RWPE2 (cell line): ENCODE measurements at regions not wholly inside any gene's neighbourhood (a gene's known extent, or its start where the extent isn't known, plus 50 kb on each side); places are given as distances from the start of the nearest gene placed in this dataset.

ENCODE experiments used
- ATAC-seq: fragments of 200-7000 bp; cut with Tn5 transposase; 3 replicates; pipeline ENCODE4 v1.9.1; 2021; ENCODE audit warnings: low read depth
- DNase-seq: peaks from one replicate; pipeline ENCODE4 v3.0.0-alpha.2; 2020; ENCODE audit warnings: low spot score
- H3K27ac ChIP-seq: fragments of 450-650 bp; 2 replicates; pipeline ENCODE4 v1.5.1; 2017; ENCODE audit warnings: mild to moderate bottlenecking; ENCODE audit not compliant: poor library complexity, severe bottlenecking
- H3K27me3 ChIP-seq: fragments of 250-450 bp; sonication (Bioruptor Pico); 2 replicates; pipeline ENCODE4 v1.5.1; 2021; ENCODE audit warnings: mild to moderate bottlenecking, moderate library complexity; ENCODE audit not compliant: insufficient read depth, poor library complexity, severe bottlenecking
- H3K36me3 ChIP-seq: fragments of 250-450 bp; sonication (Bioruptor Pico); 2 replicates; pipeline ENCODE4 v1.5.1; 2020; ENCODE audit warnings: low read depth, mild to moderate bottlenecking, moderate library complexity
- H3K4me1 ChIP-seq: fragments of 250-450 bp; sonication (Bioruptor Pico); 2 replicates; pipeline ENCODE4 v1.5.1; 2021; ENCODE audit warnings: mild to moderate bottlenecking, moderate library complexity; ENCODE audit not compliant: insufficient read depth, poor library complexity, severe bottlenecking
- H3K4me3 ChIP-seq: fragments of 250-450 bp; sonication (Bioruptor Pico); 2 replicates; pipeline ENCODE4 v1.5.1; 2021; ENCODE audit warnings: mild to moderate bottlenecking, moderate library complexity; ENCODE audit not compliant: severe bottlenecking
- H3K9me3 ChIP-seq: fragments of 250-450 bp; sonication (Bioruptor Pico); 2 replicates; pipeline ENCODE4 v1.5.1; 2021; ENCODE audit warnings: mild to moderate bottlenecking, moderate library complexity; ENCODE audit not compliant: severe bottlenecking
- TF ChIP-seq, protein P1 (sequence below): fragments of 450-650 bp; IDR thresholded peaks from one replicate; pipeline ENCODE4 v1.5.1; 2017; ENCODE audit warnings: mild to moderate bottlenecking, moderate library complexity; ENCODE audit not compliant: poor library complexity, severe bottlenecking

DNA sequence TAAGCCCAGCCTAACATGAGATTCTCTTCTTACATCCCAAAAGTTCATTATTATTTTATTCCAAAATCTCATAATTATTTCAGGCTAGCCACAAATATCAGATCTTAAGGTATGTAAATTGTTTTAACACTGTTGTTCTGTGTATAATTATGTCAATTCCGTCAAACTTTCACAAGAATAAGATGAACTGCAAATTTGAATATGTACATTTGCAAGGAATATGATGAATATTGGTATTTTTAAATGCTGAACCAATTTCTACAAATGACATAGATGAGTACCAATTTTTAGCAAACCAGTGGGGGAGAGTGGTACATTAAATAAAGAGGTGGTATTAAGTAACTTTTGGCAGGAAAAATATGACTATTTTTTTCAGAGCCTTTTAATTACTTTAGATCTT is 282.3 kb upstream of the MAD2L1 start:
- Histone ChIP-seq H3K4me1 (no peaks in the 10 kb centered on the region), H3K36me3 (no peaks in the 10 kb centered on the region), H3K9me3 (no peaks in the 10 kb centered on the region), H3K27ac (no peak overlapping the region), H3K4me3 (no peak overlapping the region), H3K27me3 (no peaks in the 10 kb centered on the region)
- DNase-seq (no peak), ATAC-seq (no peak)
- TF ChIP-seq, protein P1, sequence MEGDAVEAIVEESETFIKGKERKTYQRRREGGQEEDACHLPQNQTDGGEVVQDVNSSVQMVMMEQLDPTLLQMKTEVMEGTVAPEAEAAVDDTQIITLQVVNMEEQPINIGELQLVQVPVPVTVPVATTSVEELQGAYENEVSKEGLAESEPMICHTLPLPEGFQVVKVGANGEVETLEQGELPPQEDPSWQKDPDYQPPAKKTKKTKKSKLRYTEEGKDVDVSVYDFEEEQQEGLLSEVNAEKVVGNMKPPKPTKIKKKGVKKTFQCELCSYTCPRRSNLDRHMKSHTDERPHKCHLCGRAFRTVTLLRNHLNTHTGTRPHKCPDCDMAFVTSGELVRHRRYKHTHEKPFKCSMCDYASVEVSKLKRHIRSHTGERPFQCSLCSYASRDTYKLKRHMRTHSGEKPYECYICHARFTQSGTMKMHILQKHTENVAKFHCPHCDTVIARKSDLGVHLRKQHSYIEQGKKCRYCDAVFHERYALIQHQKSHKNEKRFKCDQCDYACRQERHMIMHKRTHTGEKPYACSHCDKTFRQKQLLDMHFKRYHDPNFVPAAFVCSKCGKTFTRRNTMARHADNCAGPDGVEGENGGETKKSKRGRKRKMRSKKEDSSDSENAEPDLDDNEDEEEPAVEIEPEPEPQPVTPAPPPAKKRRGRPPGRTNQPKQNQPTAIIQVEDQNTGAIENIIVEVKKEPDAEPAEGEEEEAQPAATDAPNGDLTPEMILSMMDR: no peak

DNA sequence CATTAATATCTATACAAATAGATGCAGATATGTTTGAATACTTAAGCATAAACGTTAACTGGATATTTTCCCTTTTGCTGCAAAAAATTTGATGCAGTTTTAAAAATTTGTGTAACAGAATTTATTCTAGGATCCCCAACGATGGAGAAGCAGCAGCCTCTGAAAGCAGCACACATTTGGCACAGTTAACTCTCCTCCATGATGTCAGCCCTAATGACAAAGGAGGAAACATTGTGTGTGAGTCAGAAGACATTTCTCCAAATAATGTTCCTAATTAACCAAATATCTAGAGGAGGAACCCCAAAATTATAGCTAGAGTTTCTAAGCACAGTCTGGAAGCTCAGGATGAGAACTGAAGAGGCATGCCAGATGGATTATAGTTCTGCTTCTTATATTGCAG is 281.9 kb upstream of the MAD2L1 start:
- Histone ChIP-seq H3K27ac (no peak overlapping the region), H3K27me3 (no peaks in the 10 kb centered on the region), H3K4me1 (no peaks in the 10 kb centered on the region), H3K9me3 (no peaks in the 10 kb centered on the region), H3K4me3 (no peak overlapping the region), H3K36me3 (no peaks in the 10 kb centered on the region)
- TF ChIP-seq, protein P1: no peak
- DNase-seq (no peak), ATAC-seq (no peak)

DNA sequence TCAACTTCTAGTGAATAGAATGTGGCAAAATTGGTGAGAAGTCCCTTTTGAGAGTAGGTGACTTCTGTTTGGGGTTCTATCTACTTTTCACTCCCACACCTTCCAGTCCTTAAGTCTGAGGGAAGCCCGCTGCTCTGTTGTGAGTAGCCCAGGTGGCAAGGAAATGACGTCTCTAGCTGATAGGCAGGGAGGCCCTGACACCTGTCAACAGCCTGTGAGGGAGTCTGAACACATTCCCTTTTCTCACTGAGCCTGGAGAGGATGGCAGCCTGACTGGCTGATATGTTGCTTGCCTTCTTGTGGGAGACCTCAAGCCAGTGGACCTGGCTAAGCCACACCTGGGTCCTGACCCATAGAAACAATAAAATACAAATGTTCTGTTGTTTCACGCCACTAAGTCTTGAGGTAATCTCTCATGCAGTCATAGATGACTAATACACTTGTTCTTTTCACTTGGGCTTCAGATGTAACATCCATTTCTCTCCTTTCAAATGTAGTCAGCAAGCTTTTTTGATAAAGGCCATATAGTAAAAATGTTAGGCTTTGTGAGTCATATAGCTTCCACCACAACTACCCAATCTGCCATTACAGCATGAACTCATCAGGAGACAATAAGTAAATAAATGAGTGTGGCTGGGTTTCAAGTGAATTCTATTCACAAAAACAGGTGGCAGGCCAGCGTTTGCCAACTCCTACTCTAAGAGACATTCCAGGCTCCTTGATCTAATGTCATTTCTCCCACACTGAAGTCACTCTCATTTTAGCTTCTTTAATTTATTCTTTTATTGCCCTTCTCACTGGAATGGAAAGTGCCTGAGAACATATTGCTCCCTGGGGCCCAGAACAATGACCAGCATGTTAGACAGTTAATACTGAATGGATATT is 265.1 kb upstream of the MAD2L1 start:
- Histone ChIP-seq H3K4me1 (no peaks in the 10 kb centered on the region), H3K4me3 (no peak overlapping the region), H3K27me3 (peaks cover 5% of the 10 kb centered on the region), H3K36me3 (no peaks in the 10 kb centered on the region), H3K27ac (no peak overlapping the region), H3K9me3 (no peaks in the 10 kb centered on the region)
- ATAC-seq: no peak
- no peak for DNase-seq
- TF ChIP-seq, protein P1: no peak

DNA sequence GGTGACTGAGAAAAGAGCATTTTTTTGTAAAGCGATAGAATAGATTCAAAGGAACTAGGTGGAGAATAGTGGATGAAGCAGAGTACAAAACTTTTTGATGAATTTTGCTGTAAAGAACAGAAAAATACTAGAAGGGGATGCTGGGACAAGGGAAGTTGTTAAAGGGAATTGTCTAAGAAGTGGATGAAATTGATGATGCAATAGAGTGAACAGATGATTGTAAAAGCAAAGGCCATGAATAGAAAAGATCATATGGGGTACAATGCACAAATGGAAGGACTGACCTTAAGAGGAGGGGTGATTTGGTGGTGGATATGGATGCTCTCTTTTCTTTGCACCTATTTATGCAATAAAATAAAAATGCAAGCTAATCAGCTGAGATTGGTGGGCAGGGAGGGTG is 262.7 kb upstream of the MAD2L1 start:
- TF ChIP-seq, protein P1: no peak
- Histone ChIP-seq H3K4me3 (no peak overlapping the region), H3K4me1 (no peaks in the 10 kb centered on the region), H3K27ac (no peak overlapping the region), H3K27me3 (no peaks in the 10 kb centered on the region), H3K36me3 (no peaks in the 10 kb centered on the region), H3K9me3 (no peaks in the 10 kb centered on the region)
- no peak for DNase-seq
- ATAC-seq: no peak

DNA sequence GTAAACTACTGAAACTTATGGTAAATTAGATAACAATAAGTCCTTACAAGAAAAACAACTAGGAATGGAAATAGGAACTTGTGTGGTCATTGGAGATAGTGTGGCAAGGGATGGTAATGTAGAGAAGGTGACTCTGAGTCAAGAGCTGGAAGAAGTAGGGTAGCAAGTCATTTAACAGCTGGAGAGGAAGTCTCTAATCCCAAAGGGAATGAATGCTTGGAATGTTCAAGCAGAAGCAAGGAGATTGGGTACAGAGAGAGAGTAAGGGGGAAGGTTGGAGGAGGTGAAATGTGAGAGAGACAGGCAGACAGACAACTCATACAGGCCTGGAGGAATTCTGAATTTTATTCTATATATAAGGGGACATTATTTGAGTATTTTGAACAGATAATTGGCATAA is 260.6 kb upstream of the MAD2L1 start:
- Histone ChIP-seq H3K4me3 (no peak overlapping the region), H3K4me1 (no peaks in the 10 kb centered on the region), H3K27me3 (no peaks in the 10 kb centered on the region), H3K27ac (no peak overlapping the region), H3K9me3 (no peaks in the 10 kb centered on the region), H3K36me3 (no peaks in the 10 kb centered on the region)
- ATAC-seq: no peak
- TF ChIP-seq, protein P1: no peak
- no peak for DNase-seq
